H9 (cell line): ENCODE measurements at regions not wholly inside any gene's neighbourhood (a gene's known extent, or its start where the extent isn't known, plus 50 kb on each side); places are given as distances from the start of the nearest gene placed in this dataset.

Experiments used
- DNase-seq: peaks from one replicate; pipeline ENCODE4 v3.0.0-alpha.2; 2017
- H2AFZ ChIP-seq: one replicate; pipeline ENCODE4 v1.6.1; 2013; ENCODE audit warnings: mild to moderate bottlenecking, low read length, control low read depth, moderate library complexity
- H2AK5ac ChIP-seq: 2 replicates; pipeline ENCODE4 v1.6.1; 2013; ENCODE audit warnings: low read length, control low read depth, mixed read lengths; ENCODE audit not compliant: insufficient read length
- H2BK120ac ChIP-seq: one replicate; pipeline ENCODE4 v1.6.1; 2013; ENCODE audit warnings: low read depth, mild to moderate bottlenecking, low read length, control low read depth, inconsistent platforms; ENCODE audit not compliant: poor library complexity, severe bottlenecking
- H2BK12ac ChIP-seq: 2 replicates; pipeline ENCODE4 v1.6.1; 2013; ENCODE audit warnings: low read length, control low read depth, mixed read lengths, low read depth; ENCODE audit not compliant: insufficient read length
- H2BK15ac ChIP-seq: 2 replicates; pipeline ENCODE4 v1.6.1; 2013; ENCODE audit warnings: low read depth, low read length, control low read depth
- H2BK20ac ChIP-seq: one replicate; pipeline ENCODE4 v1.6.1; 2013; ENCODE audit warnings: low read depth, mild to moderate bottlenecking, low read length, control low read depth, inconsistent platforms; ENCODE audit not compliant: poor library complexity, severe bottlenecking
- H2BK5ac ChIP-seq: 2 replicates; pipeline ENCODE4 v1.6.1; 2013; ENCODE audit warnings: low read length, control low read depth, mixed read lengths; ENCODE audit not compliant: insufficient read length
- H3K14ac ChIP-seq: 2 replicates; pipeline ENCODE4 v1.6.1; 2013; ENCODE audit warnings: low read length, control low read depth; ENCODE audit not compliant: insufficient read depth
- H3K18ac ChIP-seq: 2 replicates; pipeline ENCODE4 v1.6.1; 2013; ENCODE audit warnings: low read depth, mild to moderate bottlenecking, mixed read lengths, low read length, control low read depth; ENCODE audit not compliant: insufficient read length
- H3K23ac ChIP-seq: 2 replicates; pipeline ENCODE4 v1.6.1; 2013; ENCODE audit warnings: low read length, control low read depth, mixed read lengths, low read depth; ENCODE audit not compliant: insufficient read length
- H3K23me2 ChIP-seq: 2 replicates; pipeline ENCODE4 v1.6.1; 2013; ENCODE audit warnings: low read depth, mild to moderate bottlenecking, mixed read lengths, low read length, control low read depth; ENCODE audit not compliant: insufficient read length, poor library complexity, severe bottlenecking
- H3K27ac ChIP-seq: 2 replicates; pipeline ENCODE4 v1.5.1; 2013; ENCODE audit warnings: low read length, control low read depth, mixed read lengths, low read depth; ENCODE audit not compliant: insufficient read length
- H3K27me3 ChIP-seq: 2 replicates; pipeline ENCODE4 v1.6.1; 2013; ENCODE audit warnings: low read length, control low read depth, inconsistent platforms; ENCODE audit not compliant: insufficient read depth
- H3K4ac ChIP-seq: 2 replicates; pipeline ENCODE4 v1.6.1; 2013; ENCODE audit warnings: low read depth, mild to moderate bottlenecking, control low read depth, inconsistent platforms, low read length, moderate library complexity
- H3K4me1 ChIP-seq: 2 replicates; pipeline ENCODE4 v1.6.1; 2013; ENCODE audit warnings: low read length, control low read depth, inconsistent platforms; ENCODE audit not compliant: insufficient read depth
- H3K4me2 ChIP-seq: 2 replicates; pipeline ENCODE4 v1.6.1; 2013; ENCODE audit warnings: low read length, control low read depth, mixed read lengths; ENCODE audit not compliant: insufficient read length, insufficient read depth
- H3K56ac ChIP-seq: 2 replicates; pipeline ENCODE4 v1.6.1; 2013; ENCODE audit warnings: low read depth, mild to moderate bottlenecking, mixed read lengths, low read length, control low read depth; ENCODE audit not compliant: insufficient read length
- H3K79me1 ChIP-seq: 2 replicates; pipeline ENCODE4 v1.6.1; 2013; ENCODE audit warnings: low read depth, mild to moderate bottlenecking, moderate library complexity, low read length, control low read depth, inconsistent platforms; ENCODE audit not compliant: insufficient read depth, poor library complexity, severe bottlenecking
- H3K79me2 ChIP-seq: 2 replicates; pipeline ENCODE4 v1.6.1; 2013; ENCODE audit warnings: low read length, control low read depth, inconsistent platforms; ENCODE audit not compliant: insufficient read depth
- H3K9ac ChIP-seq: 2 replicates; pipeline ENCODE4 v1.6.1; 2013; ENCODE audit warnings: low read length, control low read depth, mixed read lengths; ENCODE audit not compliant: insufficient read length; ENCODE audit errors: extremely low read depth
- H3K9me3 ChIP-seq: one replicate; pipeline ENCODE4 v1.6.1; 2013; ENCODE audit warnings: low read depth, low read length, inconsistent platforms; ENCODE audit not compliant: control insufficient read depth
- H3T11ph ChIP-seq: one replicate; pipeline ENCODE4 v1.6.1; 2013; ENCODE audit warnings: mild to moderate bottlenecking, low read length, control low read depth, inconsistent platforms
- H4K20me1 ChIP-seq: one replicate; pipeline ENCODE4 v1.6.1; 2013; ENCODE audit not compliant: control insufficient read depth, insufficient read length, insufficient read depth
- H4K5ac ChIP-seq: 2 replicates; pipeline ENCODE4 v1.6.1; 2013; ENCODE audit warnings: low read depth, mild to moderate bottlenecking, mixed read lengths, low read length, control low read depth; ENCODE audit not compliant: insufficient read length
- H4K8ac ChIP-seq: replicated peaks from 2 replicates; pipeline ENCODE4 v1.6.1; 2013; ENCODE audit warnings: low read length, control low read depth, mixed read lengths, low read depth; ENCODE audit not compliant: insufficient read length
- H4K91ac ChIP-seq: 2 replicates; pipeline ENCODE4 v1.6.1; 2013; ENCODE audit warnings: low read depth, mild to moderate bottlenecking, moderate library complexity, mixed read lengths, low read length, control low read depth; ENCODE audit not compliant: insufficient read length
- H3K27ac Mint-ChIP-seq, 3 experiments: 2 replicates in 2 of 3; 3 replicates in 1 of 3; pipeline ENCODE4 v1.8.0; 2020 to 2021; ENCODE audit warnings: mixed read lengths in 3 of 3, mild to moderate bottlenecking in 1 of 3, moderate library complexity in 1 of 3
- H3K27me3 Mint-ChIP-seq: 2 replicates; pipeline ENCODE4 v1.8.0; 2021; ENCODE audit warnings: low read depth, mild to moderate bottlenecking, moderate library complexity, mixed read lengths
- H3K36me3 Mint-ChIP-seq, 3 experiments: 2 replicates in 2 of 3; 3 replicates in 1 of 3; pipeline ENCODE4 v1.8.0; 2020 to 2021; ENCODE audit warnings: low read depth in 3 of 3, mixed read lengths in 3 of 3; ENCODE audit not compliant: insufficient read depth in 1 of 3
- H3K4me1 Mint-ChIP-seq, 2 experiments: 2 replicates each; pipeline ENCODE4 v1.8.0; 2020; ENCODE audit warnings: mixed read lengths in 2 of 2
- H3K4me3 Mint-ChIP-seq, 2 experiments: 2 replicates in 1 of 2; 3 replicates in 1 of 2; pipeline ENCODE4 v1.8.0; 2020 to 2021; ENCODE audit warnings: mild to moderate bottlenecking in 2 of 2, mixed read lengths in 2 of 2, moderate library complexity in 1 of 2
- H3K9me3 Mint-ChIP-seq, 2 experiments: 2 replicates in 1 of 2; 3 replicates in 1 of 2; pipeline ENCODE4 v1.8.0; 2020; ENCODE audit warnings: mild to moderate bottlenecking in 2 of 2, mixed read lengths in 2 of 2, moderate library complexity in 1 of 2
- WGBS: extraction: QIAGEN DNeasy Blood & Tissue Kit; methylation state at CpG from one replicate; pipeline ENCODE4 v1.1.7; 2013; ENCODE audit warnings: missing lambda C conversion rate, low lambda C conversion rate, mixed read lengths; ENCODE audit not compliant: insufficient read length; ENCODE audit errors: extremely low coverage; 5-methylcytosine and 5-hydroxymethylcytosine counted together
- TF ChIP-seq, protein P1 (sequence below): fragments of 200-600 bp; sonication (generic); conservative IDR thresholded peaks from 3 replicates; pipeline ENCODE4 v1.8.0; 2021; ENCODE audit warnings: antibody characterized with exemption, mild to moderate bottlenecking

DNA sequence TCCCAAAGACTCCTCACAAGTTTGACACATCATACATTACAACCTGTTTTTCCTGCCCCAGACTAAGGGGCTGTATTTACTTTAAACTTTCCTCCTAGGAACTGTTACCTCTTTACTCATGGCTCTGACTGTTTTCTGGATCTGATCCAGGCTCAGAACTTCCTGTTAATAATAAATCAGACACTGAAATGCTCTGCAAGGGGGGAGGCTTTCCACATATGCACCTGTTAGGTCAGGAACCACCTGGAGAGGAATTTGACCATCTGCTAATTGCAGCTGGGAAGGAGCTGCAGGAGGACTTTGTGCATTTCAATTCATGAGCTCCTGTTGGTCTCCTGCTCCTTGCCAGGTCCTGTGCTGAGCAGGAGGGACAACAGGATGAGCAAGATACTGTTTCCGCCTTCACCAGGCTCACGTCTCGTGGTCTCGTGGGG is 476.9 kb upstream of the CDH5 start:
- H3K18ac ChIP-seq, result no peak overlapping the region
- H3K4me2 ChIP-seq, result no peak overlapping the region
- TF ChIP-seq, protein P1, sequence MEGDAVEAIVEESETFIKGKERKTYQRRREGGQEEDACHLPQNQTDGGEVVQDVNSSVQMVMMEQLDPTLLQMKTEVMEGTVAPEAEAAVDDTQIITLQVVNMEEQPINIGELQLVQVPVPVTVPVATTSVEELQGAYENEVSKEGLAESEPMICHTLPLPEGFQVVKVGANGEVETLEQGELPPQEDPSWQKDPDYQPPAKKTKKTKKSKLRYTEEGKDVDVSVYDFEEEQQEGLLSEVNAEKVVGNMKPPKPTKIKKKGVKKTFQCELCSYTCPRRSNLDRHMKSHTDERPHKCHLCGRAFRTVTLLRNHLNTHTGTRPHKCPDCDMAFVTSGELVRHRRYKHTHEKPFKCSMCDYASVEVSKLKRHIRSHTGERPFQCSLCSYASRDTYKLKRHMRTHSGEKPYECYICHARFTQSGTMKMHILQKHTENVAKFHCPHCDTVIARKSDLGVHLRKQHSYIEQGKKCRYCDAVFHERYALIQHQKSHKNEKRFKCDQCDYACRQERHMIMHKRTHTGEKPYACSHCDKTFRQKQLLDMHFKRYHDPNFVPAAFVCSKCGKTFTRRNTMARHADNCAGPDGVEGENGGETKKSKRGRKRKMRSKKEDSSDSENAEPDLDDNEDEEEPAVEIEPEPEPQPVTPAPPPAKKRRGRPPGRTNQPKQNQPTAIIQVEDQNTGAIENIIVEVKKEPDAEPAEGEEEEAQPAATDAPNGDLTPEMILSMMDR, result no peak
- H2AK5ac ChIP-seq, result no peak overlapping the region
- DNase-seq, result no peak
- H3K9me3 ChIP-seq, result no peaks in the 10 kb centered on the region
- no peak overlapping the region for H2BK5ac ChIP-seq
- H2BK12ac ChIP-seq, result no peak overlapping the region
- WGBS, result no CpG with 5 or more reads among the region's 4 CpGs
- no peaks in the 10 kb centered on the region for H3K79me1 ChIP-seq
- H3K4ac ChIP-seq, result no peak overlapping the region
- no peaks in the 10 kb centered on the region for H3K79me2 ChIP-seq
- no peaks in the 10 kb centered on the region for H3K4me1 ChIP-seq
- H3K27me3 ChIP-seq, result no peaks in the 10 kb centered on the region
- no peak overlapping the region for H3K14ac ChIP-seq
- H3K27ac ChIP-seq, result no peak overlapping the region
- no peak overlapping the region for H3T11ph ChIP-seq
- peaks cover 14 to 18% of the 10 kb centered on the region in 2 experiments for H3K4me1 Mint-ChIP-seq
- H2BK20ac ChIP-seq, result no peak overlapping the region
- no peaks in the 10 kb centered on the region for H3K36me3 Mint-ChIP-seq
- no peaks in the 10 kb centered on the region for H3K23me2 ChIP-seq
- H4K8ac ChIP-seq, result no peak overlapping the region
- no peak overlapping the region for H4K5ac ChIP-seq
- no peak overlapping the region for H3K56ac ChIP-seq
- H2BK15ac ChIP-seq, result no peak overlapping the region
- H3K23ac ChIP-seq, result no peak overlapping the region
- no peak overlapping the region for H4K91ac ChIP-seq
- no peaks in the 10 kb centered on the region for H4K20me1 ChIP-seq
- H2BK120ac ChIP-seq, result no peak overlapping the region
- H2AFZ ChIP-seq, result no peak overlapping the region
- no peaks in the 10 kb centered on the region for H3K27me3 Mint-ChIP-seq
- peak overlapping the region in 2 of 3 experiments; percentile 42 to 80; a peak in 3 of 7 replicates for H3K27ac Mint-ChIP-seq
- no peaks in the 10 kb centered on the region for H3K9me3 Mint-ChIP-seq
- no peak overlapping the region for H3K4me3 Mint-ChIP-seq
- H3K9ac ChIP-seq, result no peak overlapping the region
